ENCODE measurements at regions not wholly inside any gene's neighbourhood (a gene's known extent, or its start where the extent isn't known, plus 50 kb on each side); places are given as distances from the start of the nearest gene placed in this dataset.

DNA sequence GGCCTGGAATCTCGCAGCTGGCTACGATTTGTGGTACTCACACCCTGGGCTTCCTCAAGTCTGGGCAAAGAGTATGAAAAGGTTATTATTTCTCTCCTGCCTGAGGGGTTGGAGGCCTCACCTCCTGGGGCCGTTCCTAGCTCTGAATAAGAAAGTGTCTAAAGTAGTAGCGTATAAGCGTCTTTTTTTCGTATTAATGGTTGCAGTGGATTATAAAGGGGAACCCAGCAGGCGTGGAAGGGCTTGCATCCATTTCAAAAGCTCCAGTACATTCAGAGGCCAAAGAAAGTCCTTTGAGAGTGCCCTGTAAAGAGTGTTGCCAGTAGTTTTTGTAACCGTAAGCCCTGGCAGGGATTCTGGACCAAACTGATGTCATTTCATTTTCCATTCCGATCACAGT, 72.2 kb upstream of the MPHOSPH6 start:
- 79 to 80% methylated on average over 9 of the region's 9 CpGs for whole genome bisulfite sequencing, 2 donors
- DNase-seq (ENCODE audit: low spot score in 2 of 2): no peak
- H3K4me3 ChIP-seq (ENCODE audit: low read depth, poor library complexity, severe bottlenecking): no peak overlapping the region
- no peak for TF ChIP-seq POLR2A (IDR thresholded peaks at IDR 0.05)
- TF ChIP-seq, protein P1, sequence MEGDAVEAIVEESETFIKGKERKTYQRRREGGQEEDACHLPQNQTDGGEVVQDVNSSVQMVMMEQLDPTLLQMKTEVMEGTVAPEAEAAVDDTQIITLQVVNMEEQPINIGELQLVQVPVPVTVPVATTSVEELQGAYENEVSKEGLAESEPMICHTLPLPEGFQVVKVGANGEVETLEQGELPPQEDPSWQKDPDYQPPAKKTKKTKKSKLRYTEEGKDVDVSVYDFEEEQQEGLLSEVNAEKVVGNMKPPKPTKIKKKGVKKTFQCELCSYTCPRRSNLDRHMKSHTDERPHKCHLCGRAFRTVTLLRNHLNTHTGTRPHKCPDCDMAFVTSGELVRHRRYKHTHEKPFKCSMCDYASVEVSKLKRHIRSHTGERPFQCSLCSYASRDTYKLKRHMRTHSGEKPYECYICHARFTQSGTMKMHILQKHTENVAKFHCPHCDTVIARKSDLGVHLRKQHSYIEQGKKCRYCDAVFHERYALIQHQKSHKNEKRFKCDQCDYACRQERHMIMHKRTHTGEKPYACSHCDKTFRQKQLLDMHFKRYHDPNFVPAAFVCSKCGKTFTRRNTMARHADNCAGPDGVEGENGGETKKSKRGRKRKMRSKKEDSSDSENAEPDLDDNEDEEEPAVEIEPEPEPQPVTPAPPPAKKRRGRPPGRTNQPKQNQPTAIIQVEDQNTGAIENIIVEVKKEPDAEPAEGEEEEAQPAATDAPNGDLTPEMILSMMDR (IDR thresholded peaks at IDR 0.05): no peak
- intact Hi-C loops (cut with DNase I; ENCODE audit: low total_unique reads): no loop called here

DNA sequence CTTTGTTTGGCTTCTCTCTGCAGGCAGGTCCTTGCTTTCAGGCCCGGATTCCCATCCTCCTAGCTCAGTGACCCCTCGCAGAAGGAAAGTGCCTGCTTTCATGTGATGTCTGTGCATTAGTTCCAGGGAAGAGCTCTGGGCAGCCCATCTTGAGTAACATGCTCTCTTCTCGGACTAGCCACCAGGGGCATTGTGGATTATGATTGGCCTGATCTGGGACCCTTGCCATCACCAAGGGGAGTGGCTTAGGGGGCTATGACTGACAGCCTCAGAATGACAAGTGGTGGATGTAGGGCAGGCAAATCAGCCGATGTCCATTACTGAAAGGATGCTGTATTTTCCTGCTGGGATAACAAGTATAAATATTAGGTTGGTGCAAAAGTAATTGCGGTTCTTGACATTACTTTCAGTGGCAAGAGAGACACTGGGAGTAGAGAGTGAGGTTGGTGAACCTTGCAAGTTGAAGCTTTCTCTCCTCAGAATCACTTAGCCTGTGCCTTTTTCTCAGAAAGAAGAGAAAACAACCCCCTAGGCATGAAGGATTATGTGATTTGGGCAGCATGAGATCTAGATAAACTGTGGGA, 71.5 kb upstream of the MPHOSPH6 start:
- DNase-seq (ENCODE audit: low spot score in 2 of 2): no peak
- TF ChIP-seq POLR2A (IDR thresholded peaks at IDR 0.05): no peak
- TF ChIP-seq, protein P1 (IDR thresholded peaks at IDR 0.05): no peak
- 74 to 88% methylated on average over 5 of the region's 5 CpGs for WGBS, 2 donors
- no peak overlapping the region for H3K4me3 ChIP-seq (ENCODE audit: low read depth, poor library complexity, severe bottlenecking)
- intact Hi-C loops (cut with DNase I; ENCODE audit: low total_unique reads): no loop called here

- no peak for DNase-seq (ENCODE audit: low spot score in 2 of 2)
- intact Hi-C loops (cut with DNase I; ENCODE audit: low total_unique reads): no loop called here
- no peak overlapping the region for H3K4me3 ChIP-seq (ENCODE audit: low read depth, poor library complexity, severe bottlenecking)
- 44 to 57% methylated on average over 2 of the region's 2 CpGs for WGBS, 2 donors
- no peak for TF ChIP-seq POLR2A (IDR thresholded peaks at IDR 0.05)
- TF ChIP-seq, protein P1 (IDR thresholded peaks at IDR 0.05): no peak
Measured at GRCh38 chr16:82240111-82240510, 70.1 kb upstream of the MPHOSPH6 start.

- WGBS, 2 donors: 86 to 90% methylated on average over 5 of the region's 5 CpGs
- DNase-seq (ENCODE audit: low spot score in 2 of 2): no peak
- H3K4me3 ChIP-seq (ENCODE audit: low read depth, poor library complexity, severe bottlenecking): no peak overlapping the region
- TF ChIP-seq POLR2A (IDR thresholded peaks at IDR 0.05): no peak
- TF ChIP-seq, protein P1 (IDR thresholded peaks at IDR 0.05): no peak
- intact Hi-C loops (cut with DNase I; ENCODE audit: low total_unique reads): loop anchor here (10.0 kb wide), 1 partner anchor 202 kb away; the partner anchor contains the start of gene HSD17B2
Measured at GRCh38 chr16:82236875-82237274, 66.9 kb upstream of the MPHOSPH6 start.

GRCh38 chr16:82236415-82236814, 66.4 kb upstream of the MPHOSPH6 start:
- 83 to 86% methylated on average over 1 of the region's 1 CpG for WGBS, 2 donors
- H3K4me3 ChIP-seq (ENCODE audit: low read depth, poor library complexity, severe bottlenecking): no peak overlapping the region
- intact Hi-C loops (cut with DNase I; ENCODE audit: low total_unique reads): loop anchor here (10.0 kb wide), 1 partner anchor 202 kb away; the partner anchor contains the start of gene HSD17B2
- TF ChIP-seq, protein P1 (IDR thresholded peaks at IDR 0.05): no peak
- TF ChIP-seq POLR2A (IDR thresholded peaks at IDR 0.05): no peak
- no peak for DNase-seq (ENCODE audit: low spot score in 2 of 2)

- H3K4me3 ChIP-seq (ENCODE audit: low read depth, poor library complexity, severe bottlenecking): no peak overlapping the region
- TF ChIP-seq, protein P1 (IDR thresholded peaks at IDR 0.05): no peak
- no peak for TF ChIP-seq POLR2A (IDR thresholded peaks at IDR 0.05)
- WGBS, 2 donors: 85 to 87% methylated on average over 2 of the region's 2 CpGs
- intact Hi-C loops (cut with DNase I; ENCODE audit: low total_unique reads): loop anchor here (5.0 to 10.0 kb wide), 2 partner anchors 198 to 341 kb away; partner anchors contain the start of gene HSD17B2
- no peak for DNase-seq (ENCODE audit: low spot score in 2 of 2)
Measured at GRCh38 chr16:82232806-82233205, 62.8 kb upstream of the MPHOSPH6 start.

All from lower leg skin (tissue), 4 donors.